NCI-H146 treated with DMSO at 0.1 percent for 48 hours (cell line): ENCODE measurements at regions not wholly inside any gene's neighbourhood (a gene's known extent, or its start where the extent isn't known, plus 50 kb on each side); places are given as distances from the start of the nearest gene placed in this dataset.

Experiments
- DNase-seq: peaks from one replicate; lab custom pipeline; 2025; ENCODE audit not compliant: unreplicated experiment; lab: John Stamatoyannopoulos, UW

DNA sequence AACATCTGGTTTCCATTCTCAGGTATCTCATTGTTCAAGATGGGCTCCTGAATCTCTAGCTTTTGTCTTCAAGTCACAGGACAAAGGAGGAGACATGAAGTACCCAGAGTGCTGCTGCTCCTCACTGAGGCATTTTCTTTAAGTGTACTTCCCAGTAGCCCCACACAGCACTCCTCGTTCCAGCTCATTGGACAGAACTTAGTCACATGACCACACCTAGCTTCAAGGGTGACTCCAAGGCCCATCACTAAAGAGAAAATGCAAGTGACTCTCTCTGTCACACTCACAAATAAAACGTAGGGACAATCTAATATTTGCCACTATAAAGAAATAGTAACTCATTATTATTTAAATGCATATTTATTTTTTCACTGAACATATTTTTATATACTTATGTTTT is 58.3 kb upstream of the NEUROD6 start:
- no peak for DNase-seq

GRCh38 chr7:31407178-31407676 is 66.7 kb upstream of the NEUROD6 start:
- DNase-seq: no peak

DNA sequence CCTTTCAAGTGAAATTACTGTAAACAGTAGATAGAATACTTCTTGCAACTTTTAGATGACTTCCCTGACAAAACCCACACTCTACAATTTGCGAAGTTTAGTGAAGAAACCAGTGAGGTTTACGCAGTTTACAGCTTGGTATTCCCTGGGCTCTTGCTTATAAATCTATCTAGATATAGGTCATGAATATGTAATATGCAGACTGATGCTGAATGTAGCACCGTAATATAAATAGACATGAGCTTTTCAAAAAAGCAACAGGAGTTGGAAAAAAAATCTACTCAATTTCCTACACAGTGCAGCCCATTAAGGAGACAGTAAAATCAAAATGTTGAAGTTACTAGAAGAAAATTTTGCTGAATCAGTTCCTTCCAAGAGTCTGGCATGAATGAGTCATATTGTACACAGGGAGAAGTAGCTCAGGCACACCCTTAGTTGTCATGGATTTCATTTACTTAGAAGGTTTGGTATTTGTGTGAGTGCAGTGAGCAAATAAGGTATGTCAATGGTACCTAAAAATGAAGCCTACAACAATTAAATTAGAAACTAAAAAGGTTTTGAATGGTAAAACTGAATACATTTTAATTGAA is 67.7 kb upstream of the NEUROD6 start:
- DNase-seq: no peak

DNA sequence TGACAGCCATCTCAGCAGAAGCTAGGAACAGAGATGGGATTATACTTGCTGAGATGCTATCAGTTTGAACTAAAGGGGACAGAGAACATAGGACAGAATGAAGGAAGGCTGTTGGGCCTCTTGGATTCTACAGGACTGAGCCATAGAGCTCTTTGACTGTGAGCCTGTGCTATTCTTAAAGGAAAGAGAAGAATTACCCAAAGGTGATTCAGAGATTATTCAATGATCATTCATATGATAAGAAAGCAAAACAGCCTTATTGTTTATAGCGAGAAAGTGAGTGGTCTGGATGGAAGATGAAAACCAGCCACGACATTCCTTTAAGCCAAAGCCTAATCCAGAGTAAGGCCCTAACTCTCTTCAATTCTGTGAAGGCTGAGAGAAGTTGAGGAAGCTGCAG is 69.7 kb upstream of the NEUROD6 start:
- no peak for DNase-seq

GRCh38 chr7:31411416-31411815 is 70.9 kb upstream of the NEUROD6 start:
- DNase-seq: no peak

GRCh38 chr7:31413766-31414165 is 73.2 kb upstream of the NEUROD6 start:
- DNase-seq: no peak

GRCh38 chr7:31416381-31416870 is 75.9 kb upstream of the NEUROD6 start:
- DNase-seq: no peak

- no peak for DNase-seq
Observed at GRCh38 chr7:31418928-31419327, 78.4 kb upstream of the NEUROD6 start.

DNA sequence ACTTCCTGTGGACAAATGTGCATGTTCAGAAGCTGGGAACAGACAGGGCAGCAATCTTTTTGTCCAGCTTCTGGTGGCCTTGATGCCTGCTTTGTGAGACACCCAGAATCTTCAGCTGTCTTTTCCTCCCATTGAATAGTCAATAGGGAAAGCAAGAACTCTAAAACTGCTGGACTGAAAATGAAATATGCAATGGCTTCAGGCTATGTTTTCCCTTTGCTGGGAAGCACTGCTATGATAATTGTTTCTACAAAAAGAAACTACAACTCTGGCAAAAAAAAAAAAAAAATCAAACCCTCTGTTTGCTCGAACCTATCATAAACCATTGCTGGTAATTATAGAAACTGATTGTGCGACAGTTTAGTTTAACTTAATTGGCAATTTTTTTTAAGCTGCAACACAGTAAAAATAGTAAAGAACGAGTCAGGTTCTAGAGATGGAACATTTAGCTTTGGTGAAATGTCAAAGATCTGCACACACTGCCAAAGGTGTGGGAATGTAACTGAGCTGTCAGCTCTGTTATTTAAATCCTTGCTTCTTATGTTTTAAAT is 79.1 kb upstream of the NEUROD6 start:
- no peak for DNase-seq

- no peak for DNase-seq
Observed at GRCh38 chr7:31420948-31421347, 80.4 kb upstream of the NEUROD6 start.

- no peak for DNase-seq
Observed at GRCh38 chr7:31421607-31422006, 81.1 kb upstream of the NEUROD6 start.

DNA sequence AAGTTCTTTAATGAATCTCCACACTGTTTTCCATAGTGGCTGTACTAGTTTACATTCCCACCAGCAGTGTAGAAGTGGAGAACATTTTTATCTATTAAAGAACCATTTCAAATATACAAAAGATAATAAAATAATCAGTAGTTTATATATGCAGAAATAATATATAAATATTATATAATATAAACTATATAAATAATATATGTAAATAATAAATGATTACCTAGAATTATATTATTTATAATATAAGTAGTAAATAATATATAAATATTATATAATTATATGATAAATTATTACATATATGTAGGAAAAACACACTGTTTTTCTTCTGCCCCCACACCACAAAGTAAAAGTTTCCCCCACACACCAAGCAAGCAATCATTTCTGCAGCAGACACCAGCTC is 83.5 kb upstream of the NEUROD6 start:
- DNase-seq: no peak

DNA sequence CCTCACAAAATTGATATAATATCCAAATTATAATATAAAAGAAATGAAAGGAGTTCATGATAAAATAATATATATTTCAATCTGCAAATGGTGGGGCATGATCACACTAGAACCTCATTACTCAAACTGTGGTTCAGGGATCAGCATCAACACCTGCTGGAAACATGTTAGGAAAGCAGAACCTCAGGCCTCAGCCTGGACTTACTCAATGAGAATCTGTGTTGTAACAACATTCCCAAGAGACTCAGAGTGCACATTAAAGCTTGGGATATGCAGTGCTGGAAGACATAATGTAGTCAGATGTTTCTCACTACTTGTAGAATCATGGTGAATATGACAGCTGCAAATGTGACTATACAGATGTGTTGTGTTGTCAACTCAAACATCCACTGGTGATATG is 81.7 kb upstream of the ITPRID1 start:
- no peak for DNase-seq

GRCh38 chr7:31432836-31433340 is 81.0 kb upstream of the ITPRID1 start:
- DNase-seq: no peak

GRCh38 chr7:31437250-31437865 is 76.5 kb upstream of the ITPRID1 start:
- no peak for DNase-seq

- no peak for DNase-seq
Observed at GRCh38 chr7:31439165-31439564, 74.7 kb upstream of the ITPRID1 start.

DNA sequence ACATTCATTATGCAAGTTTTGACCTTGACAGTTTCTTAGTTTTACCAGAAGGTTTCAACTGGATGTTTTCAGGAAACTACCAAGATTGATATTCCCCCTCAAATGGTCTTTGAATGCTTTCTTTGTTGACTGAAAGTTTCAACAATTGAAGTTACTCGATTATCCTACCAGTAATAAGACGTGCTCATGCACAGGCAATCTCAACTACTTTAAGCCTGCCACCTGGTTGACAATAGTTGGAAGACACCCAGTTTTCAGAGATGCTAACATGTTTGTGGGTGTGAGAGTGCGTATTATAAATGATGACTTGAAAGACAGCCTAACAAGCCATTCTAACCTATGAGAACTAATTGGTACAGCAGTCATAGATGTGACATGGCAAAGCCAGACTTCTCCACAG is 73.4 kb upstream of the ITPRID1 start:
- DNase-seq: no peak

GRCh38 chr7:31442626-31443025 is 71.3 kb upstream of the ITPRID1 start:
- DNase-seq: no peak

DNA sequence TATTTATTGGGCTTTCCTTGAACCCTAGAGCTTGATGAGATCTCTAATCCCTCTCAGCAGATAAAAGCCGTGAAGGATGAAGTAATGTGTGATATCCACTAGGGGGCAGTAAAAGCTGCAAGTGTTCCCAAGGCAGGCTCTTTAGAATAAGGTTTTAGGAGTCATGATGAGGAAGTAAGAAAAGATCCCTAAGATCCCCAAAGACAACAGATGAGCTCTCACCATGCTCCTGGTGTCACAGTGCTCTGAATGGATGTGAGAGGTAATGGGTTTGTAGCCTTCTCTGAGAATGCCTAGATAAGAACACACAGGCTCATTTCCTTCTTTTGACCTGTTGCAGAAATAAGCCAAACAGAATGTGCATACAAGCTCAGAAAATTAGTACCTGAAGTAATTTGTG is 70.4 kb upstream of the ITPRID1 start:
- DNase-seq: peak; percentile 36

GRCh38 chr7:31444196-31444595 is 69.7 kb upstream of the ITPRID1 start:
- no peak for DNase-seq

DNA sequence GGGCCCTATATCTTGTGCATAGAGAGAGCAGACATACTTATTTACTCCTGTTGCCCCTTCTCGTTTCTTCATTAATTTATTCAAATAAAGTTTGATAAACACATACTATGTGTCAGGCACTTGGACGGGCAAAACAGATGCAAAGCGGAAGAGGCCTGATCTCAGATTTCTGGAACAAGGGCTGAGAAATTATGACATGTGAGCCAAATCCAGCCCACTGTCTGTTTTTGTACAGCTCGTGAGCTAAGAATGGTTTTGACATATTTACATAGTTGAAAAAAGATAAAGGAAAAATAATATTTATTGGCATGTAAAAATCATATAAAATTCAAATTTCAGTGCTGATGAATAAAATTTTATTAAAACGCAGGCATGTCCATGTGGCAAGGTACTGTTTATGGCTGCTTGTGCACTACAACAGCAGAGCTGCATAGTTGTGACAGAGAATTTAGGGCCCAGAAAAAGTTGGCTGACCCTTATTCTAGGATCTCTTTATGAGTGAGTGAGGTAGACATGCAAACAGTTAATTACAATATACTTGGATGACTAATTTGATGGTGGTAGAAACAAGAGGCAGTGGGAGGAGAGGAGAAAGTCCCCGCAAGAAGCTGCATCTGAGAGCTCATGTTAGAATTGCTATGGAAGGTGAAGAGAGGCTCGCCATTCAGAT is 68.1 kb upstream of the ITPRID1 start:
- no peak for DNase-seq

DNA sequence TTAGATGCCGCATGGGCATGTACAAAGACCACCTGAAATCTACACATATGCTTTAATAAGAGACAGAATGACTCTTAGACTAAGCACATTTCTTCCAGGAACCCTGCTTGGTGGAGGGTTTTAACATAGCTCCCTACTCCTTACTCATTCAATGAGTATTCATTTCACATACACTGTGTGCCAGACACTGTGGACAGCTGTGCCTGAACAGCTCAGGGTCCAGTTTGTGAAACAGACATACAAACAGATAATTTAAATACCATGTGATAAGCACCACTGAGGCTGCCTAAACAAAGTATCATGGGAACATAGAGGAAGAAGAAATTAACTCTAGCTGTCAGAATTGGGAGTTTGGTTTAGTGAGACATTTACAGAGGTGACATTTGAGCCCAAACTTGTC is 65.2 kb upstream of the ITPRID1 start:
- DNase-seq: no peak
